Activated T-helper 1 cell treated with anti-CD3 and anti-CD28 coated beads, Interleukin-12 subunit alpha, Interleukin-12 subunit beta, Interleukin-2, Interleukin-4 antibody, amounts not matched to agents 30 ng/mL and 10 ng/mL and 1 ng/mL, durations not matched to agents 14 hours and 24 hours and 36 hours (primary cell): ENCODE measurements at regions not wholly inside any gene's neighbourhood (a gene's known extent, or its start where the extent isn't known, plus 50 kb on each side); places are given as distances from the start of the nearest gene placed in this dataset.

Experiments used
- DNase-seq: peaks from one replicate; pipeline ENCODE4 v3.0.0; 2021; ENCODE audit warnings: low spot score
- H3K27ac Mint-ChIP-seq: one replicate; pipeline ENCODE4 v1.8.0; 2021; ENCODE audit warnings: mild to moderate bottlenecking, mixed read lengths
- H3K27me3 Mint-ChIP-seq: one replicate; pipeline ENCODE4 v1.8.0; 2022; ENCODE audit warnings: mild to moderate bottlenecking, moderate library complexity, mixed read lengths; ENCODE audit not compliant: insufficient read depth
- H3K36me3 Mint-ChIP-seq: one replicate; pipeline ENCODE4 v1.8.0; 2021; ENCODE audit warnings: low read depth, mixed read lengths
- H3K4me1 Mint-ChIP-seq: one replicate; pipeline ENCODE4 v1.8.0; 2021; ENCODE audit warnings: low read depth, mixed read lengths
- H3K4me3 Mint-ChIP-seq: one replicate; pipeline ENCODE4 v1.8.0; 2021; ENCODE audit warnings: mild to moderate bottlenecking, moderate library complexity, mixed read lengths
- H3K9me3 Mint-ChIP-seq: one replicate; pipeline ENCODE4 v1.8.0; 2021; ENCODE audit warnings: mixed read lengths
- intact Hi-C: fragments of 100-400 bp; cut with micrococcal nuclease; formaldehyde crosslinking; loops from one replicate; pipeline ENCODE4 v1.15.1; 2024

DNA sequence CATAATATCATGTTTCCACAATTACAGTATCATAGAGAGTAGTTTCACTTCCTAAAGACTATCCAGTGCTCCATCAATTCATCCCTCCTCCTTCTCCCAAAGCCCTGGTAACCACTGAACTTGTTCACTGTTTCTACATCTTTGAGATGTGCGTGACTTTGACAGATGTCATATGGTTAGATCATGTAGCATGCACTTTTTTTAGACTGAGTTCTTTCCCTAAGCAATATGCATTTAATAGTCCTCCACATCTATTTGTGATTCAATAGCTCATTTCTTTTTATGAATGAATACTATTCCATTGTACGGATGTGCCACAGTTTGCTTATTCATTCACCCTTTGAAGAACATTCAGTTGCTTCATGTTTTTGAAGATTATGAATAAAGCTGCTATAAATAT, 560.4 kb upstream of the LRRTM4 start:
- DNase-seq: no peak
- H3K4me1 Mint-ChIP-seq: no peaks in the 10 kb centered on the region
- H3K4me3 Mint-ChIP-seq: no peak overlapping the region
- intact Hi-C loops: loop anchor here (10.0 kb wide), 1 partner anchor 188 kb away; no protein-coding TSS in a partner anchor
- no peaks in the 10 kb centered on the region for H3K27me3 Mint-ChIP-seq
- H3K36me3 Mint-ChIP-seq: no peaks in the 10 kb centered on the region
- H3K9me3 Mint-ChIP-seq: peaks cover 13% of the 10 kb centered on the region
- H3K27ac Mint-ChIP-seq: no peak overlapping the region

DNA sequence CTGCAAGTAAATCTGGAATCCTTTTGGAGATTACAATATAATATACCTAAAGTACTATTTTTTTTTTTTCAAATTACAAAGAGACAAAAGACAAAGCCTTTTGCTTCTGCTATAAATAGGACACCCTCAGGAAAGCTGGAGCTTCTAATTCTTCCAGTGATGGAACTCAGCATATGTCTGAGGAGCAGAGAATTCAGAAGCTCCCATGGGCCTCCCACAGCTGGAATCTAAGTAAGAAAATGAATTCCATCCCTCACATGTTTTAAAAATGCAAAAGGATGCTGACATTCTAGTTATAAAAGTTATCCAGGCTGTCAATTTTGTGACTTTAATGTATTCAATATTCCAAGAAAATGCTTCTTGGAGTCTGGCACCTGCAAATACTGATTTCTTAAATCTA, 571.3 kb upstream of the LRRTM4 start:
- Mint-ChIP-seq H3K36me3 (no peaks in the 10 kb centered on the region), H3K4me3 (no peak overlapping the region), H3K27me3 (no peaks in the 10 kb centered on the region), H3K9me3 (peaks cover 4% of the 10 kb centered on the region), H3K4me1 (no peaks in the 10 kb centered on the region), H3K27ac (no peak overlapping the region)
- intact Hi-C loops: no loop called here
- DNase-seq: no peak

DNA sequence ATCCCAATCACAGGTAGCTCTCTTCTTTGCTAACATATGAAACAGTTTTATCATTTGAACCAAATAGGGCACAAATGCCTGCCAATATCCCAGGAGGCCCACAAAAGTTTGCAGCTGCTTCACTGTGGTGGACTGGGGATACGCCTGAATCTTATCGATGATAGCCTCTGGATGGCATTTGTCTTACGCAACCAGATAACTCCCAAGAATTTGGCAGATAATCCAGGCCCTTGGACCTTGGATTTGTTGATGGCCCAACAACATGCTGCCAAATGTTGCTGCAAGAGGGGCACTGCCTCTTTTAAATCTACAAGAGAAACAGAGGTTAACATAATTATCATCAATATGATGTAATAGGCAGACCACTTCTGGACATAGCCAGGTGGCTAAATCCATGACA, 587.1 kb upstream of the LRRTM4 start:
- Mint-ChIP-seq H3K4me1 (no peaks in the 10 kb centered on the region), H3K27ac (no peak overlapping the region), H3K4me3 (no peak overlapping the region), H3K36me3 (no peaks in the 10 kb centered on the region), H3K27me3 (no peaks in the 10 kb centered on the region), H3K9me3 (peaks cover 42% of the 10 kb centered on the region)
- intact Hi-C loops: no loop called here
- DNase-seq: no peak

DNA sequence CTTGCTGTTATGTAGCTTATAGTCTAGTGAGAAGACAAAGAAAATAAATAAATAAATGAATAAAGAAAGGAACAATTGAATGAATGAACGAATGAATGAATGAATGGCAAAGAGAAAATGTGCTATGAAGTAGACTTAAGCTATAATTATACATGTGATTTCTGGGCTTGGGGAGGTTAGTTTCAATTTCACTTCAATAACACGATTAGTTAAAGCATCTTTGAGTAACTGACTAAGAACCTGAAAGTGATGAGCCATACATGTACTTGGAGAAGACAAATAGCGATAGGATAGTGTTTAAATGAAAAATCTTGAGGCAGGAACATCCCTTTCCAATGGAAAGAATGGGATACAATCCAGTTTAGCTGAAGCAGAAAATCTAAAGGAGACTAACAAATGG, 593.1 kb upstream of the LRRTM4 start:
- Mint-ChIP-seq H3K4me1 (no peaks in the 10 kb centered on the region), H3K36me3 (no peaks in the 10 kb centered on the region), H3K4me3 (no peak overlapping the region), H3K27ac (no peak overlapping the region), H3K9me3 (peaks cover 29% of the 10 kb centered on the region), H3K27me3 (no peaks in the 10 kb centered on the region)
- no peak for DNase-seq
- intact Hi-C loops: no loop called here

DNA sequence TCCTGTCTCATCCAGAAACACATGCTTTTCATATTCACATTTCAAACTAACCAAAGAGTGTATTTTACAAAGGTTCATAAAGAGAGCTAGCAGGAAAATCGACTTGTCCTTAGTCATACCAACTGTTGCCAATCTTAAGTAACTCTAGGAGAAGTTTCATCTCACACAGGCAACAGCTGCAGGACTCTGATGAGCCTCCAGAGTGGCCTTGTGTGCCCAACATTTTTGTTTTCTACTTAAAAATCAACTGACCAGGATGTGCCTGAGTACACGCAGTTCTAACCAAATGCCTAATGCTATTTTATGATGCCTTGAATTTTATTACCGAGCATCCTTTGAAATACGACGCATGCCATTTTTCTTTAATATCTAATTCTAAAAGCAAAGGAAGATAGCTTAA, 595.9 kb upstream of the LRRTM4 start:
- no peak for DNase-seq
- H3K4me3 Mint-ChIP-seq: no peak overlapping the region
- no peaks in the 10 kb centered on the region for H3K4me1 Mint-ChIP-seq
- peaks cover 19% of the 10 kb centered on the region for H3K9me3 Mint-ChIP-seq
- no peaks in the 10 kb centered on the region for H3K27me3 Mint-ChIP-seq
- H3K36me3 Mint-ChIP-seq: no peaks in the 10 kb centered on the region
- H3K27ac Mint-ChIP-seq: no peak overlapping the region
- intact Hi-C loops: no loop called here

DNA sequence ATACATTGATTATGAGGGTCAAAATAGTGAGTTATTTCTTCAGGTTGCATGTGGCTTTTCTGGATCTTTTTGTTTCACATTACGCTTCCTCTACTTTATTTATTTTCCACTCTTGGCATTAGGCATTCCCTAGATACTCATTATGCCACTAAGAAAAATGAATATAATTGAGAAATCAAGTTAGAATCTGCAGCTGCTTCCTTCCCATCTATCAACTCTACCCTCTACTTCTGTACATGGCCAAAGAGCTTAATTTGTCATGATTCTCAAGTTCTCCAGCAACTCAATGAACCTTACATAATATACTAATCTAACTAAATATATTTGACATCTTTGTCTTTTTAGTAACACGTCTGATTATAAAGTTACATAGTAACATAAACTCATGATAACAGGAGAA, 598.1 kb upstream of the LRRTM4 start:
- Mint-ChIP-seq H3K27ac (no peak overlapping the region), H3K9me3 (peaks cover 15% of the 10 kb centered on the region)
- no peak for DNase-seq

DNA sequence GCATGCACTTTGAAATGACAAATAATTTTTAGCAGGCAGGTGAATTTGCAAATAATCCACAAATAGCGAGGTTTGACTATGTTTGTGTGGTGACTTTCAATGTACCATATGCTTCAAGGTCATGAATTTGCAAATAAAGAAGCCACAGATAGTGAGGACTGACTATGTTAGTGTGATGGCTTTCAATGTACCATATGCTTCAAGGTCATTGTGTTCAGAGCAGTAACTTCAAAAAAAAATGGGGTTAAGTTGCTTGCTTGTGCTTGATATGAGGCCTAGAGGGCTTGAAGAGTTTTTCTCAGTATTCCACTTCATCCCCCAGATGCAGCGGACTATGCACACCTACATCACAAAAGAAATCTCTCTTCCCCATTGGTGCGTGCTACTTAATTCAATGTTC, 602.9 kb upstream of the LRRTM4 start:
- Mint-ChIP-seq H3K9me3 (peaks cover 5% of the 10 kb centered on the region), H3K27ac (no peak overlapping the region), H3K27me3 (no peaks in the 10 kb centered on the region), H3K4me1 (no peaks in the 10 kb centered on the region), H3K36me3 (no peaks in the 10 kb centered on the region), H3K4me3 (no peak overlapping the region)
- intact Hi-C loops: no loop called here
- DNase-seq: no peak

More for the DNA sequence above, 598.1 kb upstream of the LRRTM4 start:
- Mint-ChIP-seq H3K4me3 (no peak overlapping the region), H3K4me1 (no peaks in the 10 kb centered on the region), H3K27me3 (no peaks in the 10 kb centered on the region), H3K36me3 (no peaks in the 10 kb centered on the region)
- intact Hi-C loops: no loop called here

DNA sequence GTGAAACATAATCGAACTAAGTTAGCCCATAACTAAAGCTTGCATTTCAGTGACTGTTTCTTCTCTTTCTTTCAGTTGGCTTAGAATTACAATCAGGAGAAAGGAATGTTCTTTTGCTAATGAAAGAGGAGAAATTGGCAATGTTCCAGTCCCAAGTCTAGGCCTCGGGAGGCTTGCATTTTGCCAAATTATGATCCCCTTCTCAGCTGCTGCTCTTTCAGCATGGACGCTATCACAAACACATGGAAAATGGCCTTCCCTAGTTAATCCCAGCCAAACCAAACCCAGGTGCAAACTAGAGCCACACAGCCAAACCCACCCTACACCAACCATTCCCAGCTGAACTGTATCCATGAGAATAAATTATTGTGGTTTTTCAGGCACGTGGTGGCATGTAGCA, 605.2 kb upstream of the LRRTM4 start:
- no peaks in the 10 kb centered on the region for H3K4me1 Mint-ChIP-seq

DNA sequence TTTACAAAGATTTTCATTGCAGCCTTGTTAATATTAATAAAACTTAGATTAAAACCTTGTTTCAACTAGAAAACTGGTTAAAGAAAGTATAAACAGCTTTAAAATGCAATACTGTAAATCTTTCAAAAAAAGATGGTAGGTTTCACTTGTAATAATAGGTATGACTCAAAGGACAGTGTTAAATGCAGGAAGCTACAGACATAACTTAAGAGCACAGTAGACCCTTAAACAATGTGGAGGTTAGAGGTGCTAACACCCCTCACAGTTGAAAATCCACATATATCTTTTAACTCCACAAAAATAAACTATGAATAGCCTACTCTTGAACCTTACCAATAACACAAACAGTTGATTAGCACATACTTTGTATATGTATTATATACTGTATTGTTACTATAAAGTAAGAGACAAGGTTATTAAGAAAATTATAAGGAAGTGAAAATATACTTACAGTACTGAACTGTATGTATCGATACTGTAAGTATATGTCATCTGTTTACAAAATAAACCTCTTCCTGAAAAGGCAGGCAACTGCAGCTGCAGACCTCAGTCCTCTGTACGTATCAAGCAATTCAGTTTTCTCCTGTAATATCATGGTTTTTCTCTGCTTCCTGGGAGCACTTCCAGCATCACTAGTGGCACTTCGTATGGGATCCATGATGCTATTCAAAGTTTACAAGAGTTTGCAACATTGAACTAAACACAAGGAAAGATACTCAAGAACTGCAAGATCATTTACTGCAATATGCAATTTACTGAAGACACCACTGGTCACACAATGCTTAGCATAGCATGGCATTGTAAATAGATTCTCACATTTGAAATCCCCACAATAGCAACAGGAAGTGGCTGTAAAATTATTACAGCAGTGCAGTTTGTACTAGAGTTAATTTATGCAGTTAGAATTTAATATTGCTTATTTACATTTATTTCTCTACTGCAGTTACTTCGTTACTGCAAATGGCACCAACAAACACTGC, 610.5 kb upstream of the LRRTM4 start:
- intact Hi-C loops: no loop called here
- H3K27me3 Mint-ChIP-seq: no peaks in the 10 kb centered on the region
- no peak overlapping the region for H3K27ac Mint-ChIP-seq
- no peak for DNase-seq
- H3K9me3 Mint-ChIP-seq: peaks cover 6% of the 10 kb centered on the region
- H3K4me1 Mint-ChIP-seq: no peaks in the 10 kb centered on the region
- no peak overlapping the region for H3K4me3 Mint-ChIP-seq
- no peaks in the 10 kb centered on the region for H3K36me3 Mint-ChIP-seq

More for the DNA sequence above, 605.2 kb upstream of the LRRTM4 start:
- no peak for DNase-seq
- intact Hi-C loops: no loop called here
- Mint-ChIP-seq H3K27me3 (no peaks in the 10 kb centered on the region), H3K27ac (no peak overlapping the region), H3K4me3 (no peak overlapping the region), H3K9me3 (peaks cover 8% of the 10 kb centered on the region), H3K36me3 (no peaks in the 10 kb centered on the region)

DNA sequence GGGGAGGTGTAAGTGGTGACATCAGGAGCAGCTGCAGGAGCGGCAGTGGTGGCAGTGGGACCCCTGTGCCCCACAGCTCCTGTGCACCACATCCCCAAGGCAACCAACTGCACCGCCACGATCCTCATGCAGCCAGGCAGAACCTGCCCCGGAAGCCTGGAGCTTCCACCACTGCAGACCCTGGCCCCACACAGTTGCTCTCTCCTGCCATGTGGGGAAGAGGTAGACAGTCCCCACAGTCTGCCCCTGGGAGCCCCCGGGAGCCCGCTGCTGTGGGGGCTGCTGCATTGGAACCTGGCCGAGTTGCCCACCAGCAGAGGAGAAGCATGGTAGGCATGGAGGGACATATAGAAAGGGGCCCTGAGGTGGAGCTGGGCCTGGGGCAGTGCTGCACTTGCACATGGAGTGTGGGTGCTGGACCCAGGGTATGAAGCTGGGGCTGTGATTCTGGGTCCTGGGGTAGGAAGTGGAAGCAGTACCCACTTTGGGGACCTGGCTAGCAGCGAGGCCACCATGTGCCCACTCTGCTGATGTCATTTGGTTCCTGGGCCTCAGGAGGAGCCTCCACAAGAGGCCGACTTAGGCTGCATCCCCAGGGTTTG, 623.3 kb upstream of the LRRTM4 start:
- H3K36me3 Mint-ChIP-seq: no peaks in the 10 kb centered on the region
- peaks cover 5% of the 10 kb centered on the region for H3K9me3 Mint-ChIP-seq
- no peak overlapping the region for H3K4me3 Mint-ChIP-seq
- H3K27me3 Mint-ChIP-seq: no peaks in the 10 kb centered on the region
- no peaks in the 10 kb centered on the region for H3K4me1 Mint-ChIP-seq
- H3K27ac Mint-ChIP-seq: no peak overlapping the region
- no peak for DNase-seq
- intact Hi-C loops: no loop called here

DNA sequence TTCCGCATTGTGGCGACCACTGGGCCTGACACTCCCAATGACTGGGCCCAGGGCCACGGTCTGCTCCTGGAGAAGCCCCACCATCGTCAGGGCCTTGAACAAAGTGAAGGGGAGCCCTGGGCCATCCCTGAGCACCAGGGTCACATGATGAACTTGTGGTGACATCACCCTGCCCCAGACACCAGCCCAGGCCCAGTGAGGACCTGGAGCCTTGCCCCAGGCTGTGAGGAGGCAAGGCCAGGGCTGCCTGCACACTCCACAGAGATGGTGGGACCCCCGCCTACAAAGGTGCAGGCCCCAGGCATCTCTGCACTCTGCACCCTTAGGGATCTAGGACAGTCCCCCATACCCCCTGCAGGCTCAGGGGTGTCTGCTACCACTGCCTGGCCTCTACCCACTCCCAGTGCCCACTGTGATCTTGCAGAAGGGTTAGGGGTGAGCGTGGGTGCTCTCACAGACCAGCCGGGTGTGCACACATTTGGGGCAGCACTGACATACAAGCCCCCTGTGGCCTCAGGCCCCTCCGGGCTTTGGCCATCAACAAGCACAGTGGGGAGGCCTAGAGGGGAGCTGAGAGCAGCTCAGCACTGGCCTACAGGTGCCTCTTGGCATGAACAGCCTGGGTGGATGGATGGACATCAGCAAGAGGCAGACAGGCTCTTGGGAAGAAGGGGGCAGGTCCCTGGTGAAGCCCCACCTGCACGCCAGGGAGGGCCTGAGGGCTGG, 624.0 kb upstream of the LRRTM4 start:
- Mint-ChIP-seq H3K27ac (no peak overlapping the region), H3K4me1 (no peaks in the 10 kb centered on the region), H3K4me3 (no peak overlapping the region), H3K9me3 (peaks cover 5% of the 10 kb centered on the region), H3K27me3 (no peaks in the 10 kb centered on the region), H3K36me3 (no peaks in the 10 kb centered on the region)
- intact Hi-C loops: no loop called here
- no peak for DNase-seq

DNA sequence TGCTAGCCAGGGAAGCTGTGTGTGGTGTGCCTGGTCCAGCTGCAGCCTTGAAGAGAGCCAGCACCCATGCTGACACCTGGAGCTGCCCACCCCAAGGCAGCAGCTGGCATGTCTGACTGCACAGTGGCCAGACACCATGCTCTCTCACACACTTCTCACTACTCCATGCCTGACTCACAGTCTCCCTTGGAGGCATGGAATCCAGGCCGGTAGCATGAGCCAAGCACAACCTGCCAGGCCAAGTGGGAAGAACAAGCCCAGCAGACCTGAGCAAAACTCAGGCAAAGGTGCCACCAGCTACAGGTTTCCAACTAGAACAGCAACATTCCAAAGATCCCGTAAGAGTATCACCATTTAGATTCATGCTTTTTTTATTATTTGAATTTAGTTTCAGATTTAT, 625.3 kb upstream of the LRRTM4 start:
- no peak for DNase-seq
- Mint-ChIP-seq H3K27ac (no peak overlapping the region), H3K4me3 (no peak overlapping the region), H3K9me3 (peaks cover 5% of the 10 kb centered on the region), H3K27me3 (no peaks in the 10 kb centered on the region), H3K36me3 (no peaks in the 10 kb centered on the region), H3K4me1 (no peaks in the 10 kb centered on the region)
- intact Hi-C loops: no loop called here

DNA sequence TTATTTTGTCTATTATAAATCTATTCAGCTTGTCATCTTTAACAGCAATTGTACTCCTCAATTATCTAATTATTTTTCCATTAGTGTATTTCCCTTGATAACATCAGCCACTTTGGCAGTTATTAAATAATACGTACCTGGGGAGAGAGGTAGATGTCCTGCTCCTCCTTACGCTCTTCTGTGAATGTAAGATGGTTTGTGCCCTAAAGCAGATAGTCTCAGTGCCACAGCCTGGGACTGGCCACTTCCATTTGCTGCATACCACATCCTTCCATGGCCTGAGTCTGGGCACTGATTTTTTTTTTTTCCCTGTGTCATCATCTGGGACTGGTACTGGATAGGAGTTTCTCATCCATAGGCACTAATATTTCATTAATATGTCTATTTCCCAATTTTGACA, 632.4 kb upstream of the LRRTM4 start:
- Mint-ChIP-seq H3K36me3 (no peaks in the 10 kb centered on the region), H3K27ac (no peak overlapping the region), H3K9me3 (peaks cover 15% of the 10 kb centered on the region), H3K4me3 (no peak overlapping the region), H3K4me1 (no peaks in the 10 kb centered on the region), H3K27me3 (no peaks in the 10 kb centered on the region)
- intact Hi-C loops: no loop called here
- no peak for DNase-seq
